NCI-H82 treated with DMSO at 0.1 percent for 48 hours (cell line): ENCODE measurements at regions not wholly inside any gene's neighbourhood (a gene's known extent, or its start where the extent isn't known, plus 50 kb on each side); places are given as distances from the start of the nearest gene placed in this dataset.

ENCODE experiments used
- DNase-seq: peaks from one replicate; lab custom pipeline; 2025; ENCODE audit not compliant: unreplicated experiment; lab: John Stamatoyannopoulos, UW

- DNase-seq: no peak
Measured at GRCh38 chr7:47007471-47007870, 574.4 kb downstream of the TNS3 start.

- DNase-seq: no peak
Measured at GRCh38 chr7:47000561-47000960, 581.4 kb downstream of the TNS3 start.

GRCh38 chr7:46999866-47000265 is 582.0 kb downstream of the TNS3 start:
- no peak for DNase-seq

- DNase-seq: no peak
Measured at GRCh38 chr7:46996972-46997371, 584.9 kb downstream of the TNS3 start.

GRCh38 chr7:46993396-46993795 is 588.5 kb downstream of the TNS3 start:
- no peak for DNase-seq

GRCh38 chr7:46990761-46991160 is 591.1 kb downstream of the TNS3 start:
- DNase-seq: no peak

- no peak for DNase-seq
Measured at GRCh38 chr7:46989247-46989646, 592.7 kb downstream of the TNS3 start.

- no peak for DNase-seq
Measured at GRCh38 chr7:46982928-46983327, 599.0 kb downstream of the TNS3 start.

GRCh38 chr7:46979439-46979838 is 602.5 kb downstream of the TNS3 start:
- peak; percentile 39 for DNase-seq

- DNase-seq: no peak
Measured at GRCh38 chr7:46975493-46975892, 606.4 kb downstream of the TNS3 start.

GRCh38 chr7:46972205-46972604 is 609.7 kb downstream of the TNS3 start:
- DNase-seq: no peak

- no peak for DNase-seq
Measured at GRCh38 chr7:46970476-46970875, 611.4 kb downstream of the TNS3 start.

GRCh38 chr7:46970131-46970430 is 611.8 kb downstream of the TNS3 start:
- DNase-seq: no peak

- no peak for DNase-seq
Measured at GRCh38 chr7:46969303-46970130, 612.4 kb downstream of the TNS3 start.

- no peak for DNase-seq
Measured at GRCh38 chr7:46968003-46968402, 613.9 kb downstream of the TNS3 start.

GRCh38 chr7:46963719-46964118 is 618.2 kb downstream of the TNS3 start:
- no peak for DNase-seq

- DNase-seq: no peak
Measured at GRCh38 chr7:46960970-46961369, 620.9 kb downstream of the TNS3 start.

GRCh38 chr7:46957195-46957594 is 624.7 kb downstream of the TNS3 start:
- DNase-seq: no peak

GRCh38 chr7:46955531-46955930 is 626.4 kb downstream of the TNS3 start:
- no peak for DNase-seq

GRCh38 chr7:46954181-46954580 is 627.7 kb downstream of the TNS3 start:
- no peak for DNase-seq

- DNase-seq: no peak
Measured at GRCh38 chr7:46953008-46953407, 628.9 kb downstream of the TNS3 start.

GRCh38 chr7:46949270-46949931 is 632.5 kb downstream of the TNS3 start:
- no peak for DNase-seq

GRCh38 chr7:46948716-46949115 is 633.2 kb downstream of the TNS3 start:
- no peak for DNase-seq
